ENCODE measurements at regions not wholly inside any gene's neighbourhood (a gene's known extent, or its start where the extent isn't known, plus 50 kb on each side); places are given as distances from the start of the nearest gene placed in this dataset.

DNA sequence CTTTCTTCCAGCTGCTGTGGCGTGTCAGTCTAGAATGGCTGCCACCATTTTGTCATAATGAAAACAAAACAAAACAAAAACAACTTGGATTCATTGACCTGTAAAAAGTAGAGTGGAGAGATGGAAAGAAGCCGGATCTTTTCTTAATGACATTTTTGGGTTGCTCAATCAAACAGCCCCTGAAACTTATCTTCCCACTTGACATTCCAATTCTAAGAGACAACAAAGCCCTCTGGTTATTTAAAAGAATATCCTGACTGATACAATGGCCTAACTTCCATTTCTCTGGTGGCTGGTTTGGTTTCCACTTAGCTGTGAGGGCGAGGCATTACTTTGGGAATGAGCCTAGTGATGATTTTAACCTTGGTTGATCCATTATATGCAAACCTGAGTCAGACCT, 123.7 kb downstream of the AQP4 start:
- DNase-seq (no peak), ATAC-seq (no peak)
- H3K27ac ChIP-seq (ENCODE audit: low read length): no peak overlapping the region
- H3K9me3 Mint-ChIP-seq: no peaks in the 10 kb centered on the region
- H3K4me1 Mint-ChIP-seq: no peaks in the 10 kb centered on the region
- TF ChIP-seq, protein P1, sequence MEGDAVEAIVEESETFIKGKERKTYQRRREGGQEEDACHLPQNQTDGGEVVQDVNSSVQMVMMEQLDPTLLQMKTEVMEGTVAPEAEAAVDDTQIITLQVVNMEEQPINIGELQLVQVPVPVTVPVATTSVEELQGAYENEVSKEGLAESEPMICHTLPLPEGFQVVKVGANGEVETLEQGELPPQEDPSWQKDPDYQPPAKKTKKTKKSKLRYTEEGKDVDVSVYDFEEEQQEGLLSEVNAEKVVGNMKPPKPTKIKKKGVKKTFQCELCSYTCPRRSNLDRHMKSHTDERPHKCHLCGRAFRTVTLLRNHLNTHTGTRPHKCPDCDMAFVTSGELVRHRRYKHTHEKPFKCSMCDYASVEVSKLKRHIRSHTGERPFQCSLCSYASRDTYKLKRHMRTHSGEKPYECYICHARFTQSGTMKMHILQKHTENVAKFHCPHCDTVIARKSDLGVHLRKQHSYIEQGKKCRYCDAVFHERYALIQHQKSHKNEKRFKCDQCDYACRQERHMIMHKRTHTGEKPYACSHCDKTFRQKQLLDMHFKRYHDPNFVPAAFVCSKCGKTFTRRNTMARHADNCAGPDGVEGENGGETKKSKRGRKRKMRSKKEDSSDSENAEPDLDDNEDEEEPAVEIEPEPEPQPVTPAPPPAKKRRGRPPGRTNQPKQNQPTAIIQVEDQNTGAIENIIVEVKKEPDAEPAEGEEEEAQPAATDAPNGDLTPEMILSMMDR (IDR thresholded peaks at IDR 0.05): no peak
- no peaks in the 10 kb centered on the region for H3K36me3 ChIP-seq (ENCODE audit: control insufficient read depth, insufficient read depth, low read length)
- no peak overlapping the region for H3K4me3 Mint-ChIP-seq
- intact Hi-C loops (cut with micrococcal nuclease): no loop called here
- H3K36me3 Mint-ChIP-seq: no peaks in the 10 kb centered on the region
- H3K27me3 Mint-ChIP-seq (ENCODE audit: low read depth in 2 of 2): peaks cover 0 to 3% of the 10 kb centered on the region in 2 donors
- no peak overlapping the region for H3K27ac Mint-ChIP-seq
- no peaks in the 10 kb centered on the region for H3K9me3 ChIP-seq (ENCODE audit: control insufficient read depth, insufficient read depth, low read length)
- WGBS (ENCODE audit: insufficient coverage): 73% methylated on average over 2 of the region's 3 CpGs
- no peaks in the 10 kb centered on the region for H3K27me3 ChIP-seq (ENCODE audit: control insufficient read depth, insufficient read depth, low read length)
- H3K4me3 ChIP-seq (ENCODE audit: low read length): no peak overlapping the region
- H3K4me1 ChIP-seq (ENCODE audit: control insufficient read depth, insufficient read depth, low read length): no peaks in the 10 kb centered on the region

DNA sequence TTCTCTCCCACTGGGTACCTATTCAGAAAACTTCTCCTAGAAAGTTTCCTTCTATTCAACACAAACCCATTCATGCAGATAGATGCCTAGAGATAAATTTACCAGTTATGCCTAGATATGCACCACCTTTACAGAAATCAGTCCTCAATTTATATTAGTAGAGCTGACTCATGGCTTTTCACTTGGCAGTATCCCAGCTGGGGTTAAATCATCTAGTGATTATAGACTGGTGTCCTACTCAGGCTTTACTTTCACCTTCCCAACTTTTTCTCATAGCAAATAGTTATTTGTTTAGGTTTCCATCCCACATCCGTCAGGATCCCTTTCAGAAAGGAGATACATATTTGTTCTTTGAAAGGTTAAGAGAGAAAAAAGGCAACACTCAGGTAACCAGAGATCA, 124.5 kb downstream of the AQP4 start:
- TF ChIP-seq, protein P1 (IDR thresholded peaks at IDR 0.05): no peak
- no peak for ATAC-seq
- Histone ChIP-seq H3K4me3 (ENCODE audit: low read length) (no peak overlapping the region), H3K4me1 (ENCODE audit: control insufficient read depth, insufficient read depth, low read length) (no peaks in the 10 kb centered on the region), H3K27ac (ENCODE audit: low read length) (no peak overlapping the region), H3K9me3 (ENCODE audit: control insufficient read depth, insufficient read depth, low read length) (no peaks in the 10 kb centered on the region), H3K36me3 (ENCODE audit: control insufficient read depth, insufficient read depth, low read length) (no peaks in the 10 kb centered on the region), H3K27me3 (ENCODE audit: control insufficient read depth, insufficient read depth, low read length) (no peaks in the 10 kb centered on the region)
- intact Hi-C loops (cut with micrococcal nuclease): no loop called here
- Mint-ChIP-seq H3K36me3 (no peaks in the 10 kb centered on the region), H3K4me3 (no peak overlapping the region), H3K4me1 (no peaks in the 10 kb centered on the region), H3K27me3 (ENCODE audit: low read depth in 2 of 2) (peaks cover 0 to 3% of the 10 kb centered on the region in 2 donors), H3K27ac (no peak overlapping the region), H3K9me3 (peaks cover 1 to 2% of the 10 kb centered on the region in 2 donors)
- DNase-seq: no peak
- WGBS (ENCODE audit: insufficient coverage): no CpG with 5 or more reads among the region's 1 CpG

- TF ChIP-seq, protein P1 (IDR thresholded peaks at IDR 0.05): no peak
- H3K4me3 ChIP-seq (ENCODE audit: low read length): no peak overlapping the region
- H3K27me3 ChIP-seq (ENCODE audit: control insufficient read depth, insufficient read depth, low read length): no peaks in the 10 kb centered on the region
- no peak overlapping the region for H3K27ac Mint-ChIP-seq
- H3K9me3 Mint-ChIP-seq: peaks cover 3% of the 10 kb centered on the region in 2 donors
- H3K27ac ChIP-seq (ENCODE audit: low read length): no peak overlapping the region
- H3K4me3 Mint-ChIP-seq: no peak overlapping the region
- no peaks in the 10 kb centered on the region for H3K4me1 ChIP-seq (ENCODE audit: control insufficient read depth, insufficient read depth, low read length)
- WGBS (ENCODE audit: insufficient coverage): 84% methylated on average over 1 of the region's 2 CpGs
- ATAC-seq (no peak), DNase-seq (no peak)
- peaks cover 0 to 3% of the 10 kb centered on the region in 2 donors for H3K27me3 Mint-ChIP-seq (ENCODE audit: low read depth in 2 of 2)
- intact Hi-C loops (cut with micrococcal nuclease): no loop called here
- H3K36me3 Mint-ChIP-seq: no peaks in the 10 kb centered on the region
- H3K4me1 Mint-ChIP-seq: no peaks in the 10 kb centered on the region
- no peaks in the 10 kb centered on the region for H3K36me3 ChIP-seq (ENCODE audit: control insufficient read depth, insufficient read depth, low read length)
- no peaks in the 10 kb centered on the region for H3K9me3 ChIP-seq (ENCODE audit: control insufficient read depth, insufficient read depth, low read length)
These were observed 125.1 kb downstream of the AQP4 start for GRCh38 chr18:26740396-26740795.

DNA sequence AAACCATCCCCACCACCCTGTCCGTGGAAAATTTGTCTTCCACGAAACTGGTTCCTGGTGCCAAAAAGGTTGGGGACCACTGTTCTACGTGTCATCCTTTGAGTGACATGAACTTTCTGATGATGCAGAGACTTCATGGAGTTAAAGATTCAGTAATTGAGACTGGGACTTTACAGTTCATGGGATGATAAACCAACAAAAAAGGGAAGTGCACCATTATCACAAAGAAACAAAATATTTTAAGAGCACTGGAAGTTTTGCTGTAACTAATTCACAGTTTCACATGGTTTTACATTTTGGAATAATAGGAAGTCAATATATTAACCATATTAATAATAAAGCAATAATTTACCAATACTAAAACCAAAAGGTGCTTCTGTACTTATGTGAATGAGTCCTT, 126.8 kb downstream of the AQP4 start:
- H3K27ac Mint-ChIP-seq: no peak overlapping the region
- no peaks in the 10 kb centered on the region for H3K27me3 ChIP-seq (ENCODE audit: control insufficient read depth, insufficient read depth, low read length)

More for the DNA sequence above, 126.8 kb downstream of the AQP4 start:
- Histone ChIP-seq H3K36me3 (ENCODE audit: control insufficient read depth, insufficient read depth, low read length) (no peaks in the 10 kb centered on the region), H3K4me3 (ENCODE audit: low read length) (no peak overlapping the region), H3K27ac (ENCODE audit: low read length) (no peak overlapping the region), H3K4me1 (ENCODE audit: control insufficient read depth, insufficient read depth, low read length) (no peaks in the 10 kb centered on the region), H3K9me3 (ENCODE audit: control insufficient read depth, insufficient read depth, low read length) (no peaks in the 10 kb centered on the region)
- WGBS (ENCODE audit: insufficient coverage): 86% methylated on average over 3 of the region's 3 CpGs
- ATAC-seq (no peak), DNase-seq (no peak)
- Mint-ChIP-seq H3K4me3 (no peak overlapping the region), H3K4me1 (no peaks in the 10 kb centered on the region), H3K36me3 (no peaks in the 10 kb centered on the region), H3K27me3 (ENCODE audit: low read depth in 2 of 2) (no peaks in the 10 kb centered on the region), H3K9me3 (peaks cover 3% of the 10 kb centered on the region in 2 donors)
- intact Hi-C loops (cut with micrococcal nuclease): no loop called here
- TF ChIP-seq, protein P1 (IDR thresholded peaks at IDR 0.05): no peak
